ENCODE measurements at regions not wholly inside any gene's neighbourhood (a gene's known extent, or its start where the extent isn't known, plus 50 kb on each side); places are given as distances from the start of the nearest gene placed in this dataset.
"Not testable (repeated sequence)": the region's sequence is repeated elsewhere in the genome, so short reads cannot be mapped to it uniquely, and the experiment has no call there.

GRCh38 chr12:118544569-118544968, 168.2 kb downstream of the SUDS3 start:
- Histone ChIP-seq H3K27me3 (ENCODE audit: control insufficient read depth, insufficient read depth, low read length) (no peaks in the 10 kb centered on the region), H3K4me2 (ENCODE audit: extremely low read depth, insufficient read depth, low read length) (no peak overlapping the region), H3K4me3 (replicated peaks in 1 of 4; ENCODE audit: control extremely low read depth in 1 of 4, insufficient read depth in 1 of 4, low read depth in 3 of 4, low read length in 4 of 4) (no peak overlapping the region), H3K9me3 (ENCODE audit: control insufficient read depth, insufficient read depth, low read depth, low read length) (no peaks in the 10 kb centered on the region), H3K9ac (ENCODE audit: insufficient read depth, low read length) (no peak overlapping the region), H2AFZ (ENCODE audit: low read length) (peak overlapping the region; percentile 40), H3K27ac (ENCODE audit: insufficient read depth, low read length) (no peak overlapping the region), H3K79me2 (ENCODE audit: control insufficient read depth, insufficient read depth, low read length) (no peaks in the 10 kb centered on the region), H3K4me1 (ENCODE audit: control insufficient read depth, extremely low read depth, insufficient read depth, low read length) (no peaks in the 10 kb centered on the region), H4K20me1 (ENCODE audit: control insufficient read depth, extremely low read depth, insufficient read depth, low read length) (no peaks in the 10 kb centered on the region), H3K36me3 (ENCODE audit: control insufficient read depth, insufficient read depth, low read length) (no peaks in the 10 kb centered on the region)
- no peak for TF ChIP-seq EZH2 (IDR thresholded peaks at IDR 0.05; ENCODE audit: low read length, missing control alignments)
- TF ChIP-seq CTCF (conservative IDR thresholded peaks at IDR 0.05 in 1 of 2, IDR thresholded peaks at IDR 0.05 in 1 of 2; ENCODE audit: low read depth in 1 of 2, low read length in 2 of 2): no peak
- no peak for DNase-seq (ENCODE audit: low read depth in 2 of 2)

- not testable (repeated sequence) for H3K4me2 ChIP-seq (ENCODE audit: extremely low read depth, insufficient read depth, low read length); H3K4me1 ChIP-seq (ENCODE audit: control insufficient read depth, extremely low read depth, insufficient read depth, low read length); H3K27ac ChIP-seq (ENCODE audit: insufficient read depth, low read length); H3K79me2 ChIP-seq (ENCODE audit: control insufficient read depth, insufficient read depth, low read length); H3K9me3 ChIP-seq (ENCODE audit: control insufficient read depth, insufficient read depth, low read depth, low read length); H3K27me3 ChIP-seq (ENCODE audit: control insufficient read depth, insufficient read depth, low read length); H3K4me3 ChIP-seq (replicated peaks in 1 of 4; ENCODE audit: control extremely low read depth in 1 of 4, insufficient read depth in 1 of 4, low read depth in 3 of 4, low read length in 4 of 4); H3K9ac ChIP-seq (ENCODE audit: insufficient read depth, low read length); H2AFZ ChIP-seq (ENCODE audit: low read length); H3K36me3 ChIP-seq (ENCODE audit: control insufficient read depth, insufficient read depth, low read length); DNase-seq (ENCODE audit: low read depth in 2 of 2); H4K20me1 ChIP-seq (ENCODE audit: control insufficient read depth, extremely low read depth, insufficient read depth, low read length)
Measured at GRCh38 chr12:118547606-118548005, 171.3 kb downstream of the SUDS3 start.

GRCh38 chr12:118548887-118549509, 172.6 kb downstream of the SUDS3 start:
- no peak for DNase-seq (ENCODE audit: low read depth in 2 of 2)

More at GRCh38 chr12:118548887-118549509, 172.6 kb downstream of the SUDS3 start:
- TF ChIP-seq EZH2 (IDR thresholded peaks at IDR 0.05; ENCODE audit: low read length, missing control alignments): no peak
- TF ChIP-seq CTCF (conservative IDR thresholded peaks at IDR 0.05 in 1 of 2, IDR thresholded peaks at IDR 0.05 in 1 of 2; ENCODE audit: low read depth in 1 of 2, low read length in 2 of 2): no peak
- Histone ChIP-seq H3K4me2 (ENCODE audit: extremely low read depth, insufficient read depth, low read length) (no peak overlapping the region), H3K36me3 (ENCODE audit: control insufficient read depth, insufficient read depth, low read length) (no peaks in the 10 kb centered on the region), H3K4me1 (ENCODE audit: control insufficient read depth, extremely low read depth, insufficient read depth, low read length) (no peaks in the 10 kb centered on the region), H3K9ac (ENCODE audit: insufficient read depth, low read length) (no peak overlapping the region), H3K9me3 (ENCODE audit: control insufficient read depth, insufficient read depth, low read depth, low read length) (no peaks in the 10 kb centered on the region), H3K4me3 (replicated peaks in 1 of 4; ENCODE audit: control extremely low read depth in 1 of 4, insufficient read depth in 1 of 4, low read depth in 3 of 4, low read length in 4 of 4) (no peak overlapping the region), H3K27ac (ENCODE audit: insufficient read depth, low read length) (no peak overlapping the region), H3K27me3 (ENCODE audit: control insufficient read depth, insufficient read depth, low read length) (no peaks in the 10 kb centered on the region), H4K20me1 (ENCODE audit: control insufficient read depth, extremely low read depth, insufficient read depth, low read length) (no peaks in the 10 kb centered on the region), H3K79me2 (ENCODE audit: control insufficient read depth, insufficient read depth, low read length) (no peaks in the 10 kb centered on the region), H2AFZ (ENCODE audit: low read length) (no peak overlapping the region)
